ENCODE measurements at regions not wholly inside any gene's neighbourhood (a gene's known extent, or its start where the extent isn't known, plus 50 kb on each side); places are given as distances from the start of the nearest gene placed in this dataset.

GRCh38 chr9:115759426-115759825, 394.2 kb upstream of the PAPPA start:
- TF ChIP-seq, protein P1, sequence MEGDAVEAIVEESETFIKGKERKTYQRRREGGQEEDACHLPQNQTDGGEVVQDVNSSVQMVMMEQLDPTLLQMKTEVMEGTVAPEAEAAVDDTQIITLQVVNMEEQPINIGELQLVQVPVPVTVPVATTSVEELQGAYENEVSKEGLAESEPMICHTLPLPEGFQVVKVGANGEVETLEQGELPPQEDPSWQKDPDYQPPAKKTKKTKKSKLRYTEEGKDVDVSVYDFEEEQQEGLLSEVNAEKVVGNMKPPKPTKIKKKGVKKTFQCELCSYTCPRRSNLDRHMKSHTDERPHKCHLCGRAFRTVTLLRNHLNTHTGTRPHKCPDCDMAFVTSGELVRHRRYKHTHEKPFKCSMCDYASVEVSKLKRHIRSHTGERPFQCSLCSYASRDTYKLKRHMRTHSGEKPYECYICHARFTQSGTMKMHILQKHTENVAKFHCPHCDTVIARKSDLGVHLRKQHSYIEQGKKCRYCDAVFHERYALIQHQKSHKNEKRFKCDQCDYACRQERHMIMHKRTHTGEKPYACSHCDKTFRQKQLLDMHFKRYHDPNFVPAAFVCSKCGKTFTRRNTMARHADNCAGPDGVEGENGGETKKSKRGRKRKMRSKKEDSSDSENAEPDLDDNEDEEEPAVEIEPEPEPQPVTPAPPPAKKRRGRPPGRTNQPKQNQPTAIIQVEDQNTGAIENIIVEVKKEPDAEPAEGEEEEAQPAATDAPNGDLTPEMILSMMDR (IDR thresholded peaks at IDR 0.05), result no peak
- TF ChIP-seq ZFX (IDR thresholded peaks at IDR 0.05; ENCODE audit: borderline replicate concordance), result no peak

Data from 22Rv1 (cell line).